GM12865 (cell line): ENCODE measurements at regions not wholly inside any gene's neighbourhood (a gene's known extent, or its start where the extent isn't known, plus 50 kb on each side); places are given as distances from the start of the nearest gene placed in this dataset.

Experiments
- DNase-seq: peaks from one replicate; pipeline ENCODE4 v3.0.0; 2010; ENCODE audit warnings: low read depth
- H3K4me3 ChIP-seq: 2 replicates; pipeline ENCODE4 v1.5.1; 2011; ENCODE audit warnings: mild to moderate bottlenecking, low read depth, low read length, control low read depth
- TF ChIP-seq, protein P1 (sequence below): IDR thresholded peaks from 2 replicates; pipeline ENCODE4 v1.5.1; 2011; ENCODE audit warnings: low read length, control low read depth, low read depth, inconsistent platforms; ENCODE audit not compliant: insufficient read depth; ENCODE audit errors: missing control alignments

DNA sequence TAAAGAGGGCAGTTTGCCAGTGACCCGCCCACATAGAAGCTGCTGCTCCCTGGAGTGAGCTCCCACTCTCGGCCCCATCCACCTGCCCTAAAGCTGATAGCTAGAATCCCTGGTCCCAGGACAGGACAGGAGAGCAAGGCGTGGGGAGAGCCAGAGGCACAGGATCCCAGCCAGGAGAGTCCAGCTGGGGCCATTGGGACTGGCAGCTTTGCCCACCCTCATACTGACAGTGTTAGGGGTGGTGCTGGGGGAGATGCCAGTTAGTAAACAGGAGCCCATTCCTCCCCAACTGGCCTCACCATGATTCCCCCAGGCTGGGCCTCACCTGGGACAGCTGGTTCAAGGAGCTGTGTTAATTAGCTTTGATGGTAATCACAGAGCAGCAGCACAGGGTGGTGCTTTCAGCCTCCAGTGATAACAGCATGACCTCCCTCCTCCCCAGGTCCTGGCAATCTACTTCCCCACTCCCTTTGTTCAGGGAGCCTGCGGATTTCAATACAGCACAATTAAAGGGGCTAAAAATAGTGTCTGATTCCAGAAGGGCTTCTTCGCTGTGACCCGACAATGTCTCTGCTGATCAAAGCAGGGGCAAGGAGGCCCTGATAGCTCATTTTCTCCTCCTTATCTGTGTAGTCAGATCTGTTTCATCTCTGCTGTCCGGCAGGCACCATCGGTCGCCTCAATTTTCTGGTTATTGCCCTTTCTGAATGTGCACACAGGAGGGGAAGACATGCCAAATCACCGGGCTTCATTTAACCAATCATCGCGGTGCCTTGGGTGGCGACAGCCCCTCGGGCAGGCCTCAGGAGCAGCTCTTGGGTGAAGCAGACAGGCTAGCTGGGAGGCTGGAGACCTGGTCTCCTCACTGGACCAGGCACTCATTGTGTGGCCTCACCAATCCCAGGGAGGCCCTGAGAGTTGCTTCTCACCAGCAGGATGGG lies 119.9 kb upstream of the TEX51 start:
- no peak overlapping the region for H3K4me3 ChIP-seq
- no peak for DNase-seq
- TF ChIP-seq, protein P1, sequence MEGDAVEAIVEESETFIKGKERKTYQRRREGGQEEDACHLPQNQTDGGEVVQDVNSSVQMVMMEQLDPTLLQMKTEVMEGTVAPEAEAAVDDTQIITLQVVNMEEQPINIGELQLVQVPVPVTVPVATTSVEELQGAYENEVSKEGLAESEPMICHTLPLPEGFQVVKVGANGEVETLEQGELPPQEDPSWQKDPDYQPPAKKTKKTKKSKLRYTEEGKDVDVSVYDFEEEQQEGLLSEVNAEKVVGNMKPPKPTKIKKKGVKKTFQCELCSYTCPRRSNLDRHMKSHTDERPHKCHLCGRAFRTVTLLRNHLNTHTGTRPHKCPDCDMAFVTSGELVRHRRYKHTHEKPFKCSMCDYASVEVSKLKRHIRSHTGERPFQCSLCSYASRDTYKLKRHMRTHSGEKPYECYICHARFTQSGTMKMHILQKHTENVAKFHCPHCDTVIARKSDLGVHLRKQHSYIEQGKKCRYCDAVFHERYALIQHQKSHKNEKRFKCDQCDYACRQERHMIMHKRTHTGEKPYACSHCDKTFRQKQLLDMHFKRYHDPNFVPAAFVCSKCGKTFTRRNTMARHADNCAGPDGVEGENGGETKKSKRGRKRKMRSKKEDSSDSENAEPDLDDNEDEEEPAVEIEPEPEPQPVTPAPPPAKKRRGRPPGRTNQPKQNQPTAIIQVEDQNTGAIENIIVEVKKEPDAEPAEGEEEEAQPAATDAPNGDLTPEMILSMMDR = no peak

DNA sequence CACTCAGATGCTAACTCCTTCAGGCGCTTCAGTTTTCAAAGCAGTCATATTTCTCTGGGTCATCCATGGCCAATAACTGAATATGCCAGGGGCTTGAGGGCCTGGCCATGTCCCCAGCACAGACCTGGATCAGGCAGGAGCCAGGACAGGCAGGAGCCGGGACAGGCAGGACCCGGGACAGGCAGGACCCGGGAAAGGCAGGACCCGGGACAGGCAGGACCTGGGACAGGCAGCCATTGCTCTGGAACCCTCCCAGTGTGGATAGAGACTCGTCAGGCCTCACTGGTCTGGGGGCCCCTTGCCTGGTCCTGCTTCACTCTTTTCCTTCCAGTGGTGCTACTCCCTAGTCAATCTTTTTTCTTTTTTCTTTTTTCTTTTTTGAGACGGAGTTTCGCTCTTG lies 117.5 kb upstream of the TEX51 start:
- TF ChIP-seq, protein P1 = no peak
- no peak for DNase-seq
- H3K4me3 ChIP-seq = no peak overlapping the region

DNA sequence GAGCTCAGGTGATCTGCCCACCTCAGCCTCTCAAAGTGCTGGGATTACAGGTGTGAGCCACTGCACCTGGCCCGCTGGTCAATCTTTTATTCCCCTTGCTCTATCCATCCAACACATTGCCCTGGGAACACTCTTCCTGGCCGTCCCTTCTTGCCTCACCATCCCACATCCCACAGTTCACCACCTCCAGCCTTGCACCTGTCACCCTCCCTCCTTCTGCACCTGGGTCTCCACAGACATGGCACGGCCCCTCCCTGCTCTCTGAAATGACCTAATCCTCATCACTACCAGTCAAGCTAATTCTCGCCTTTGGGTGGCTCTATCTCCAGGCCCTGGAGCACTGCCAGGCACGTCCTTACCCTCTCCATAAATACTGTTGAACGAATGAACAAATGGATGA lies 116.9 kb upstream of the TEX51 start:
- TF ChIP-seq, protein P1 = no peak
- no peak for DNase-seq
- H3K4me3 ChIP-seq = no peak overlapping the region

DNA sequence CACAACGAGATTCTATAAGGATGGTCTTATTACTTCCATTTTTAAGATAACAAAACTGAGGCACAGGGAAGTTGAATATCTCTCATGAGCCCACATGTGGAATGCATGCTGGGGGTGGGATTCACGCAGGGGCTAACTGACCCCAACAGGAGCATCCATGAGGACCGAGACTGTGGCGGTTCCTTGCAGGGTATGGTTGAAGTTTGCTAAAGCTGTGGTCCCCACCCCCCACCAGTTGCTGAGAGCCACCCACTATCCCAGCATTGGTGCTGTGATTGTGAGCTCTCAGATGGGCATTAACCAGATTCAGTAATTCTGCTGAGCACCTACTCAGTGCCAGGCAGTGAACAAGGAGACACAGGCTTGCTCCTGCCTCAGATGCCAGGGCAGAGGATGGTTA lies 116.0 kb upstream of the TEX51 start:
- H3K4me3 ChIP-seq = no peak overlapping the region
- TF ChIP-seq, protein P1 = no peak
- DNase-seq = no peak

DNA sequence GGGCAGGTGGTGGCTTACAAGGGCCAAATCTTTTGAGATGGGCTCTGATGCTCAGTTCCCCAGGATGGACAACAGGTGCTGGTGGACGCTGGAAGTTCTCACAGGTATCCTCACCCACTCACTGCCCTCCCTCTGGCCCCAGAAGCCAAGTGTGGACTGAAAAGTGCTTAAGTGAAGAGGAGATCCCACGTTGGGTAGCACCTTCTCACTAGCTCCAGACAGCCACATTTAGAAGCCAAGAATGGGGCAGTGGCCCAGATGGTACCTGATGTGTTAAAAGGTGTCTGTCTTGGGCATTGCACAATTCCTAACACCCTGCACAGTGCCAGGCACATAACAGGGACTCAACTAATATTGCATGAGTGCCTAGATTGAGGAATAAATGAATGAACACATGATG lies 115.3 kb upstream of the TEX51 start:
- no peak overlapping the region for H3K4me3 ChIP-seq
- TF ChIP-seq, protein P1 = no peak
- DNase-seq = no peak

DNA sequence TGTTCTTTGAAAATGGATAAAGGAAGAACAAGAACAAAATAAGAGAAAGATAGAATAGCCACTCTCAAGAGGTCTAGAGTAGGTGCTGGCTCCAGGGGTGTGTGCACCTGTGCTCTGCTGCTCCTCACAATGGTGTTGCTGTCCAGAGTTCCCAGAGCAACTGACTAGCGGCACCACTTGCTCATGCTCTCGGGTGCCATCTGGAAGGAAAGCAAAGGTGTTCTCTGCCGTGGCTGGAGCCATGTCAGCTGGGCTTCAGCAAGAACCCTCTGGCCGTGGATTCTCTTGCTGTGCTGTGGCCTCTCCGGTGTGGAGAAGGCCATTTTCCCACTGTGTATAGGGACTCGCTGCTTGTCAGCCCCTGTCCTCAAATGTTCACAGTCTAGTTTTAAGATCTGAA lies 114.6 kb upstream of the TEX51 start:
- H3K4me3 ChIP-seq = no peak overlapping the region
- no peak for DNase-seq
- TF ChIP-seq, protein P1 = no peak
